ENCODE measurements at regions not wholly inside any gene's neighbourhood (a gene's known extent, or its start where the extent isn't known, plus 50 kb on each side); places are given as distances from the start of the nearest gene placed in this dataset.

- no peak for TF ChIP-seq CTCF (IDR thresholded peaks at IDR 0.05; ENCODE audit: insufficient read depth, low read length, poor library complexity, severe bottlenecking)
- TF ChIP-seq EZH2phosphoT487 (conservative IDR thresholded peaks at IDR 0.05; ENCODE audit: low read length) = no peak
These were observed 188.6 kb downstream of the GLUD2 start for GRCh38 chrX:121236040-121236439.
